Thyroid gland (tissue), 4 donors: ENCODE measurements at regions not wholly inside any gene's neighbourhood (a gene's known extent, or its start where the extent isn't known, plus 50 kb on each side); places are given as distances from the start of the nearest gene placed in this dataset.

ENCODE experiments used
- POLR2A ChIP-seq, 2 donors: fragments of 450-650 bp; IDR thresholded peaks; one replicate each; pipeline ENCODE4 v1.6.1; 2017; ENCODE audit warnings: antibody characterized with exemption in 2 of 2, mild to moderate bottlenecking in 2 of 2, moderate library complexity in 1 of 2
- TF ChIP-seq, protein P1 (sequence below), 6 experiments: fragments of 200-600 bp in 3 of 6; fragments of 450-650 bp in 3 of 6; sonication (generic) in 3 of 6; IDR thresholded peaks; one replicate each; pipeline ENCODE4 v1.5.1; 2016 to 2019; ENCODE audit warnings: antibody characterized with exemption in 6 of 6, mild to moderate bottlenecking in 2 of 6, inconsistent platforms in 1 of 6, moderate library complexity in 1 of 6

DNA sequence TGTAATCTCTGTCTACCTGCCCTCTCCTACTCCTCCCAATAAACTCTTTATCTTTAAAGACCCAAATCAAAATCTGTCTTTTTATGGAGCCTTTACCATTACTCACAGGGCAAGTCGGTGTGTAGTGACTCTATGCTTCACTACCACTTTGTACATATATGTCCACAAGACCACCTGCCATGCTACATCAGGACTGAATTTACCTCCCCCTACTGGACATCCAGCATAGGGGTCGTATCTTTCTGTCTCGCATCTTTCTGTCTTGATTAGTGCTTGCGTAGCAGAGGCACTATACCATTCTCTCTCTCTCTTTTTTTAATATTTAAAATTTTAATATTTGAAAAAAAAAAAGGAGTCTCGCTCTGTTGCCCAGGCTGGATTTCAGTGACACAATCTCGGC lies 587.5 kb downstream of the SOX5 start:
- TF ChIP-seq, protein P1, sequence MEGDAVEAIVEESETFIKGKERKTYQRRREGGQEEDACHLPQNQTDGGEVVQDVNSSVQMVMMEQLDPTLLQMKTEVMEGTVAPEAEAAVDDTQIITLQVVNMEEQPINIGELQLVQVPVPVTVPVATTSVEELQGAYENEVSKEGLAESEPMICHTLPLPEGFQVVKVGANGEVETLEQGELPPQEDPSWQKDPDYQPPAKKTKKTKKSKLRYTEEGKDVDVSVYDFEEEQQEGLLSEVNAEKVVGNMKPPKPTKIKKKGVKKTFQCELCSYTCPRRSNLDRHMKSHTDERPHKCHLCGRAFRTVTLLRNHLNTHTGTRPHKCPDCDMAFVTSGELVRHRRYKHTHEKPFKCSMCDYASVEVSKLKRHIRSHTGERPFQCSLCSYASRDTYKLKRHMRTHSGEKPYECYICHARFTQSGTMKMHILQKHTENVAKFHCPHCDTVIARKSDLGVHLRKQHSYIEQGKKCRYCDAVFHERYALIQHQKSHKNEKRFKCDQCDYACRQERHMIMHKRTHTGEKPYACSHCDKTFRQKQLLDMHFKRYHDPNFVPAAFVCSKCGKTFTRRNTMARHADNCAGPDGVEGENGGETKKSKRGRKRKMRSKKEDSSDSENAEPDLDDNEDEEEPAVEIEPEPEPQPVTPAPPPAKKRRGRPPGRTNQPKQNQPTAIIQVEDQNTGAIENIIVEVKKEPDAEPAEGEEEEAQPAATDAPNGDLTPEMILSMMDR (IDR thresholded peaks at IDR 0.05) = no peak
- TF ChIP-seq POLR2A (IDR thresholded peaks at IDR 0.05) = no peak
